ENCODE measurements at regions not wholly inside any gene's neighbourhood (a gene's known extent, or its start where the extent isn't known, plus 50 kb on each side); places are given as distances from the start of the nearest gene placed in this dataset.

DNA sequence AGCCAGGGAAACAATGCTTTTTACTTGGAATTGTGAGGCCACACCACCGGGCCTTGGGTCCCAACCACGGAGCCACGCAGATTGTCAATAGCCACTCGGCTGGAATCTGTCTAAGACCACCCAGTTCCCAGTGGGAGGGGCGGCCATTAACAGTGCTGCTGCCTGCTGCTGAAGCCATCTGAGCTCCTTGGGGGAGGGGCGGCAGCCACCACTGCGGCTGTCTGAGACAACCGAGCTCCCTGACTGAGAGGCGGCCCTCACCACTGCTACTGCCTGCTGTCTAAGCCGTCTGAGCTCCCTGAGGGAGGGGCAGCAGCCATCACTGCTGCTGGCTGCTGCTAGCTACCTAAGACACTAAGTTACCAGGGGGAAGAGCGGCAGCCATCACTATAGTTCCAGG, 64.3 kb downstream of the DMRTA2 start:
- TF ChIP-seq, protein P1, sequence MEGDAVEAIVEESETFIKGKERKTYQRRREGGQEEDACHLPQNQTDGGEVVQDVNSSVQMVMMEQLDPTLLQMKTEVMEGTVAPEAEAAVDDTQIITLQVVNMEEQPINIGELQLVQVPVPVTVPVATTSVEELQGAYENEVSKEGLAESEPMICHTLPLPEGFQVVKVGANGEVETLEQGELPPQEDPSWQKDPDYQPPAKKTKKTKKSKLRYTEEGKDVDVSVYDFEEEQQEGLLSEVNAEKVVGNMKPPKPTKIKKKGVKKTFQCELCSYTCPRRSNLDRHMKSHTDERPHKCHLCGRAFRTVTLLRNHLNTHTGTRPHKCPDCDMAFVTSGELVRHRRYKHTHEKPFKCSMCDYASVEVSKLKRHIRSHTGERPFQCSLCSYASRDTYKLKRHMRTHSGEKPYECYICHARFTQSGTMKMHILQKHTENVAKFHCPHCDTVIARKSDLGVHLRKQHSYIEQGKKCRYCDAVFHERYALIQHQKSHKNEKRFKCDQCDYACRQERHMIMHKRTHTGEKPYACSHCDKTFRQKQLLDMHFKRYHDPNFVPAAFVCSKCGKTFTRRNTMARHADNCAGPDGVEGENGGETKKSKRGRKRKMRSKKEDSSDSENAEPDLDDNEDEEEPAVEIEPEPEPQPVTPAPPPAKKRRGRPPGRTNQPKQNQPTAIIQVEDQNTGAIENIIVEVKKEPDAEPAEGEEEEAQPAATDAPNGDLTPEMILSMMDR (IDR thresholded peaks at IDR 0.05) = no peak
- no peak for TF ChIP-seq ZFX (IDR thresholded peaks at IDR 0.05; ENCODE audit: borderline replicate concordance)
- no peak overlapping the region for H3K27ac ChIP-seq

DNA sequence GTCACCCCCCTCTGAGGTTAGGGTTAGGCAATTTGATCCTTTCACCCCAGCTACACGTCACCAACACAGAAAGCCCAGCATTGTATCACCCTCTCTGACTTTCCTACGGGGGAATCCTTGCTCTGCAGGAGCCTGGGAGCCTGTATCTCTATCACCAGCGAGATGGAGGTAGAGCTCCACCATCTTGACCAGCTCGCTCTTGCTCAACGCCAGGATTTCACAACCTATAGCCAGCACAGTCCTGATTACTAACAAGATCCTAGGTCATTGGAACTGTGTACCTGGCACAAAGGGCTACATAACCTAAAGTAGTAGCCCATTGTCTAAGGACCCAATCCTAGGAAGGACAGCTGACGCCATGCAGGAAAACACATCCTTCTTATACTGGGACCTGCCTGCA, 66.1 kb downstream of the DMRTA2 start:
- no peak overlapping the region for H3K27ac ChIP-seq
- no peak for TF ChIP-seq ZFX (IDR thresholded peaks at IDR 0.05; ENCODE audit: borderline replicate concordance)

DNA sequence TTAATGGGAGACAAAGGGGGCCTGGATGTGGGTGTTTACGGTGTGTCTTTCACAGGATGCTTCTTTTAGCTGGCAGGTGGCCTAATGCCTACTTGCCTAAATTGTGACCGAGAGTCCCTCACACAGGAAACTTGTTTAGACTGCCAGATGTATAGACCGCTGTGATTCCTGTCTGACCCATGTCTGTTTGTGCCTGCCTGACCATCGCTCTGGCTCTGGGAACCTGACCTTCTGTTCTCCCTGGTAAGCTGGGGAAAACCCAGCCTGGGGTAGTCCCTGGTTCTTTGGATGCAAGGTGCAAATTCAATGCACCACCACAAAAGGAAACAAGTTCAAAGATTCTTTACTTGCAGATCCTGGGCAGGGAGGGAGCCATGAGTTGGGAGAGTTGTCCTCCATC, 68.4 kb downstream of the DMRTA2 start:
- TF ChIP-seq, protein P1 (IDR thresholded peaks at IDR 0.05) = no peak
- no peak for TF ChIP-seq ZFX (IDR thresholded peaks at IDR 0.05; ENCODE audit: borderline replicate concordance)
- no peak overlapping the region for H3K27ac ChIP-seq

DNA sequence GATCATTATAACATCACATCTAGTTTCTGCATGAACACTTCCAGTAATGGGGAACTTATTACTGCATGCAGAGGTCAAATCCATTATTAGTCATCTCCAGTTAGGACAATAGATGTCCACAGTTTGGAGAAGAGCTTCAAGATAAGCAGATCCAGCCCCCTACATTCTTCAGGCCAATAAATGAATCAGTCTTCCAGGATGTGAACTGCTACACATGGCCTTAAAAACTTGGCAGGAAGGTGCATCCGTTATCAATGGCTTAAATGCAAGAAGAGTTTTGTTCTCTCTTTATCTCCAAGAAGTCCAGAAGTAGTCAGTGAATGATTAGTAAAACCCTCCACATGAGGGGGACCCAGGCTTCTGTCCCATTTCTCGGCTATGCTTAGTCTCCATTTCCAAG, 70.8 kb downstream of the DMRTA2 start:
- H3K27ac ChIP-seq = no peak overlapping the region
- TF ChIP-seq, protein P1 (IDR thresholded peaks at IDR 0.05) = no peak
- no peak for TF ChIP-seq ZFX (IDR thresholded peaks at IDR 0.05; ENCODE audit: borderline replicate concordance)

DNA sequence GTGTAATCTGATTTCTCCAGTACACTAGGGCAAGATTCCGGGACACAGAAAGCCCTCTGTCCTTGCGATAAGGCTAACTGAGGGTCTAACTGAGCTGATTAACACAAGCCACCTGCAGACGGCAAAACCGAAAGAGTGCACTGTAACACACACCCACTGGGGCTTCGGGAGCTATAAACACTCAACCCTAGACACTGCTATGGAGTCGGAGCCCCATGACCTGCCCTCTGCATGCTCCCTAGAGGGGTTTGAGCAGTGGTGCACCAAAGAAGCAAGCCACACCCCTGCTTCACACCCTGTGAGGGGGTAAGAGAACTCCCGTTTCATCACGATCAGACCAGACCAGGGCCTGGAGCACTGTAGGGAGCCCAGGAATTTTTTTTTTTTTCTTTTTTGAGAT, 72.4 kb downstream of the DMRTA2 start:
- TF ChIP-seq, protein P1 (IDR thresholded peaks at IDR 0.05) = no peak
- TF ChIP-seq ZFX (IDR thresholded peaks at IDR 0.05; ENCODE audit: borderline replicate concordance) = no peak
- H3K27ac ChIP-seq = no peak overlapping the region

DNA sequence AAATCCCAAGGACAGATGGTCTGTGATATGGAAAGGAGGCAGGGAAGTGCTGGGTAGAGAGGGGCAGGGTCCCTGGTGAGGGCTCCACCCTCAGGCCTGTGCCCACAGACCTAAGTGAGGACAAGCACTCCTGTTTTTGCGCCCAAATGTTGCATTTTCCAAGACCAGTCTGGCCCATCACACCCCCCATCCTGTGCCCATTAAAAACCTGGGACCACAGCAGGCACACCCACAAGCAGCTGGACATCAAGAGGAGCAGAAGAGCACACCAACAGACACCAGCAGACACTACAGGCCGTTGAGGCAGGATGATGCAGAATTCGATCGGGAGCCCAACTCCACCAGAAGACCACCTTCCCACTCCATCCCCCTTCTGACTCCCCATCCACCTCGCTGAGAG, 72.8 kb downstream of the DMRTA2 start:
- no peak overlapping the region for H3K27ac ChIP-seq
- TF ChIP-seq ZFX (IDR thresholded peaks at IDR 0.05; ENCODE audit: borderline replicate concordance) = no peak
- TF ChIP-seq, protein P1 (IDR thresholded peaks at IDR 0.05) = no peak

DNA sequence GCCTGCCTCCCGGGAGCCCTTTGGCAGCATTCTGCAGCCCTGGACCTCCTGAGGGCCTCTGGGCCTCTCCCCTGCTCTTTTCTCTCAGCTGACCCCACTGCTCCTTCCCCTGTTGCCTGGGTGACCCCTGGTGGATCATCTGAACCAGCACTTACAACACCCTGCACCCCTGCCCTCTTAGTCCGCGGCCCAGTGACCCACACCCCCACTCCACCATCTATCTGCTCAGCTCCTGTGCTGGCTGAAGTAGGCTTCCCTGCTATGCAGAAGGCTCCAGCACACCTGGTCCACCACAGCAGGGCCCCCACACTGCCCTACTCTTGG, 74.0 kb downstream of the DMRTA2 start:
- TF ChIP-seq, protein P1 (IDR thresholded peaks at IDR 0.05) = no peak
- no peak for TF ChIP-seq ZFX (IDR thresholded peaks at IDR 0.05; ENCODE audit: borderline replicate concordance)
- H3K27ac ChIP-seq = no peak overlapping the region

DNA sequence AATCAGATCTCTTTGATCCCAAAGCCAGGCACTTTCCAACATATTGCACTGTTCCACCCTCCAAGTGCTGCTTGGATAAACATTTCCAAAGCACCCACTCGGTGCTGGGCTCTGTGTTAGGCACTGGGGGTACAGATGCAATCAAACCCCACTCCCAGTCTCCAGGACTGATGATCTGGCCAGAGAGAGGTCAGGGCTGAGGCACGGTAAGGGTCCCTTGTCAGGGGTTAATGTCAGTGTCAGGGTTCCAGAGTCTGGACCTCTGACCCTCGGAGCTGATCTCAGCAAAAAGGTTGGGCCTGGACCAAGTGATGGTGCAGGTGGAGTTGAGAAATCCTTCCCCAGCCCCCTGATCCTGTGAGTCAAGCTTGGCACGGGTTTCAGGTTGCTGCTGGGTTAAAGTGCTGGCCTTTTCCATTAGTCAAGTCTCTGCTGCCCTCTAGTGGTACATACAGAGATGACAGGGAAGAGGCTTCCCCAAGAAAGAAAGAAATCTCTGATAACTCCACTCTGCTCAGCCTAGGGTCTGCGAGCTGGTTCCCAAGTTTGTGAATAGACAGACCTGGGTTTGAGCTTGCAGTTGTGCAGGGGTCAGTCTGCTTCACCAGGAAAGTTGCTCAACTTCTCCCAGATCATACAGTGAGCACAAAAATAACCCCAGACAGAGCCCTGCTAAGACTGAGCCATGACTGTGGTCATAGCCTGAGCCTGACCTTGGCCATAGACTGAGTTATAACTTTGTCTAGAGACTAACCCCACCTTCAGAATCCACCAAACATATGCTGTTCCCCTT, 74.6 kb downstream of the DMRTA2 start:
- H3K27ac ChIP-seq = no peak overlapping the region
- no peak for TF ChIP-seq ZFX (IDR thresholded peaks at IDR 0.05; ENCODE audit: borderline replicate concordance)
- TF ChIP-seq, protein P1 (IDR thresholded peaks at IDR 0.05) = peak; percentile 84
